ENCODE measurements at regions not wholly inside any gene's neighbourhood (a gene's known extent, or its start where the extent isn't known, plus 50 kb on each side); places are given as distances from the start of the nearest gene placed in this dataset.
A peak's percentile ranks its signal among the peaks of the same experiment; 100 is the strongest.
"Not testable (repeated sequence)": the region's sequence is repeated elsewhere in the genome, so short reads cannot be mapped to it uniquely, and the experiment has no call there.

- not testable (repeated sequence) for DNase-seq
Observed at GRCh38 chr16:10275214-10275996, 93.2 kb upstream of the GRIN2A start.

- DNase-seq, result no peak
Observed at GRCh38 chr16:10277597-10277996, 95.4 kb upstream of the GRIN2A start.

- no peak for DNase-seq
Observed at GRCh38 chr16:10280262-10281170, 98.3 kb upstream of the GRIN2A start.

GRCh38 chr16:10282367-10282766, 100.1 kb upstream of the GRIN2A start:
- DNase-seq, result no peak

- DNase-seq, result not testable (repeated sequence)
Observed at GRCh38 chr16:10283246-10283645, 101.0 kb upstream of the GRIN2A start.

- not testable (repeated sequence) for DNase-seq
Observed at GRCh38 chr16:10290467-10291105, 95.3 kb upstream of the ATF7IP2 start.

- not testable (repeated sequence) for DNase-seq
Observed at GRCh38 chr16:10292197-10292596, 93.7 kb upstream of the ATF7IP2 start.

- not testable (repeated sequence) for DNase-seq
Observed at GRCh38 chr16:10292976-10293375, 92.9 kb upstream of the ATF7IP2 start.

- not testable (repeated sequence) for DNase-seq
Observed at GRCh38 chr16:10294153-10294552, 91.7 kb upstream of the ATF7IP2 start.

GRCh38 chr16:10296956-10297340, 88.9 kb upstream of the ATF7IP2 start:
- DNase-seq, result no peak

- DNase-seq, result peak; percentile 11
Observed at GRCh38 chr16:10297341-10298006, 88.4 kb upstream of the ATF7IP2 start.

GRCh38 chr16:10300905-10301304, 85.0 kb upstream of the ATF7IP2 start:
- DNase-seq, result no peak

GRCh38 chr16:10301547-10301946, 84.3 kb upstream of the ATF7IP2 start:
- DNase-seq, result not testable (repeated sequence)

GRCh38 chr16:10305912-10306311, 79.9 kb upstream of the ATF7IP2 start:
- no peak for DNase-seq

GRCh38 chr16:10308305-10309193, 77.3 kb upstream of the ATF7IP2 start:
- DNase-seq, result no peak

GRCh38 chr16:10309271-10309932, 76.5 kb upstream of the ATF7IP2 start:
- DNase-seq, result no peak

GRCh38 chr16:10312008-10312407, 73.9 kb upstream of the ATF7IP2 start:
- no peak for DNase-seq

- DNase-seq, result no peak
Observed at GRCh38 chr16:10312784-10313724, 72.8 kb upstream of the ATF7IP2 start.

- DNase-seq, result no peak
Observed at GRCh38 chr16:10314317-10314716, 71.5 kb upstream of the ATF7IP2 start.

GRCh38 chr16:10314811-10315210, 71.0 kb upstream of the ATF7IP2 start:
- DNase-seq, result peak; percentile 45

All from CD4-positive, alpha-beta T cell treated with Interleukin-12 subunit alpha and Interleukin-12 subunit beta, for 1 hour (primary cell).